Activated CD4-positive, alpha-beta T cell treated with anti-CD3 and anti-CD28 coated beads for 36 hours (primary cell): ENCODE measurements at regions not wholly inside any gene's neighbourhood (a gene's known extent, or its start where the extent isn't known, plus 50 kb on each side); places are given as distances from the start of the nearest gene placed in this dataset.
A peak's percentile ranks its signal among the peaks of the same experiment; 100 is the strongest.

Experiments
- ATAC-seq: fragments of 200-7000 bp; cut with Tn5 transposase; one replicate; pipeline ENCODE4 v1.10.0; 2021; ENCODE audit warnings: mild to moderate bottlenecking, moderate library complexity
- CTCF ChIA-PET: fragments of 350-600 bp; sonication (Branson Sonifier 250); formaldehyde crosslinking; loops from one replicate; lab custom pipeline; 2021; ENCODE audit warnings: antibody characterized with exemption; lab: Charles Lee
- POLR2A ChIA-PET: fragments of 350-600 bp; sonication (Branson Sonifier 250); formaldehyde crosslinking; loops from one replicate; lab custom pipeline; 2021; ENCODE audit warnings: antibody characterized with exemption, inconsistent platforms; lab: Charles Lee
- DNase-seq: peaks from one replicate; pipeline ENCODE4 v3.0.0-alpha.2; 2020
- H3K27ac Mint-ChIP-seq: one replicate; pipeline ENCODE4 v1.8.0; 2021; ENCODE audit warnings: mixed read lengths
- H3K27me3 Mint-ChIP-seq: one replicate; pipeline ENCODE4 v1.8.0; 2021; ENCODE audit warnings: mixed read lengths
- H3K36me3 Mint-ChIP-seq: one replicate; pipeline ENCODE4 v1.8.0; 2021; ENCODE audit warnings: low read depth, mixed read lengths
- H3K4me1 Mint-ChIP-seq: one replicate; pipeline ENCODE4 v1.8.0; 2021; ENCODE audit warnings: mixed read lengths
- H3K4me3 Mint-ChIP-seq: one replicate; pipeline ENCODE4 v1.8.0; 2021; ENCODE audit warnings: mild to moderate bottlenecking, moderate library complexity, mixed read lengths
- H3K9me3 Mint-ChIP-seq: one replicate; pipeline ENCODE4 v1.8.0; 2021; ENCODE audit warnings: low read depth, mixed read lengths
- intact Hi-C, 2 experiments: fragments of 100-400 bp; cut with DNase I in 1 of 2; cut with micrococcal nuclease in 1 of 2; formaldehyde crosslinking; loops; one replicate each; pipeline versions ENCODE4 v1.14.2 to v1.15.1; 2022 to 2024; cut with DNase I, micrococcal nuclease

DNA sequence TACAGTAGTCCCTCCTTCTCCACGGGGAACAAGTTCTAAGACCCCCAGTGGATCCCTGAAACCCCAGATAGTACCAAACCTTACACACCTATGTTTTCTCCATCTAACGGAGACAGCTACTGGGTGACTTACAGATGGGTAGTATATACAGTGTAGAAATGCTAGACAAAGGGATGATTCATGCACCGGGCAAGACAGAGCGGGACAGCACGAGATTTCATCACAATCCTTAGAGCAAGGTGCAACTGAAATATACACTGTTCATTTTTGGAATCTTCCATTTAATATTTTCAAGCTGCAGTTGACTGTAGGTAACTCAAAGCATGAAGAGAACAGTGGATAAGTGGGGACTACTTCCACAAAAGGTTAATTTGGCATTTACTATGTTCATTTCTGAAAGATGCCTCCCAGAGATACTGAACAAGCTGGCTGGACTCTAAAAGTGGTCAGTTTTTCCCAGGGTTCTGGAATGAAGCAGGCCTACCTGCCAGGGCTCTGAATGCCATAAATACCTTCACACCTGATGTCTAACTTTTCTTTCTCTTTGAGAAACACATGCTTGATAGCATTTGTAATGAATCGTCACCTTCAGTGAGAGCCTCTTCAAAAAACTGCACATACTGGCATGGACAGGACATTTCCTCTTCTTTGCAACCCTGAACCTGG lies 127.7 kb upstream of the FOXN3 start:
- peaks cover 2% of the 10 kb centered on the region for H3K9me3 Mint-ChIP-seq
- POLR2A ChIA-PET: interaction anchor here (0.6 kb wide), 1 partner anchor 71 kb away, joined by 3 read pairs; no protein-coding TSS in a partner anchor
- peaks cover 8% of the 10 kb centered on the region for H3K36me3 Mint-ChIP-seq
- H3K27ac Mint-ChIP-seq: no peak overlapping the region
- peak; percentile 49 for ATAC-seq
- peaks cover 47% of the 10 kb centered on the region for H3K4me1 Mint-ChIP-seq
- intact Hi-C loops: no loop called here
- H3K27me3 Mint-ChIP-seq: no peaks in the 10 kb centered on the region
- DNase-seq: no peak
- CTCF ChIA-PET: interaction anchor here (1.2 kb wide), 2 partner anchors 18 to 44 kb away, joined by 3 read pairs; no protein-coding TSS in a partner anchor
- H3K4me3 Mint-ChIP-seq: no peak overlapping the region

DNA sequence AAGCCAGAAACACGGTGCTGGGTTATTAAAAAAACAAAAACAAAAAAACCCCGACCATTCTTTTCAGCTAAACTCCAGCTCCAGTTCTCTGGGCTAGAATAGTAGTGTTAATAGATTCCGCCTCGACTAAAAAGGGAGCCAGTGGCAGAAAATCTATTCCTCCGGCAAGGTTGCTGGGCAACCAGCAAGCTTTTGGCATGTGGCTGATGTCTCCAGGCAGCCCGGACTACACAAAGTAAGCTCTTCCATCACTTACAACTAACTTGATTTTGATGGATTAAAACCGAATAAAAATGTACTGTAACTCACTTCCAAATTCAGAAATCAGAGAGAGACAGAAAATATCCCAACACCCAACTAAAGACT lies 126.4 kb upstream of the FOXN3 start:
- ATAC-seq: no peak
- Mint-ChIP-seq H3K4me1 (peaks cover 51% of the 10 kb centered on the region), H3K36me3 (peaks cover 13% of the 10 kb centered on the region), H3K27me3 (no peaks in the 10 kb centered on the region), H3K27ac (no peak overlapping the region), H3K9me3 (peaks cover 2% of the 10 kb centered on the region), H3K4me3 (no peak overlapping the region)
- DNase-seq: no peak
- intact Hi-C loops: no loop called here
- CTCF ChIA-PET: interaction anchor here (0.6 to 1.2 kb wide), 6 partner anchors 8 to 279 kb away, joined by 3 to 5 read pairs (median 3); no protein-coding TSS in a partner anchor
- POLR2A ChIA-PET: interaction anchor here (0.7 kb wide), 1 partner anchor 318 kb away, joined by 4 read pairs; no protein-coding TSS in a partner anchor

DNA sequence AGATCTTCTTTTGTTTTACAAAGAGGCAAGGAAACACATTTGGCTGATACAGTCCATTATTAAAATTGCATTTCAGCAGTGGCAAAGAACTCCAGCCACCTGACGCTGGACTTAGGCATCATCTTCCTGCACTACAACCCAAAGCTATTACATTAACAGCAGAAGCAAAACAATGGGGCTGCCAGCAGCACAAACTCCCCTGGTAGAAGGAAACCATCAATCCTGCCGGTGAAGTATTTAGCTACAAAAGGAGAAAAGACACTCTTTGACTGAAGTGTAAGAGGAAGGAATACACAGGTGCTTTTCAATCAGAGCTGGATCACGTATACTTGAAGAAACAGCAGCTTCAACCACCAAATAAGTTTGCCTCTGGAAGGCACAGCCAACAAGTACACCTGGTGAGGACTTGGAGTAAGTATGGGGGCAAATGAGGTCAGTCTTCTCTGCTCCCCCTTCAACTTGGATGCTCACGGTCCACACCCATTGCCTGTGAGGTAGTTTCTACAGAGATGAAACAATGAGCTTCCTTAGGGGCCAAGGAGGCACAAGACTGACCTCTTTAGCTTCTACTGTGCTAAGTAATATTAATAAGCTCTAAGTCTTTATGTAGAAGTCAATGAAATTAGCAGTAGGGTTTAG lies 125.9 kb upstream of the FOXN3 start:
- no peak overlapping the region for H3K4me3 Mint-ChIP-seq
- peaks cover 54% of the 10 kb centered on the region for H3K4me1 Mint-ChIP-seq
- ATAC-seq (no peak), DNase-seq (no peak)
- H3K36me3 Mint-ChIP-seq: peaks cover 11% of the 10 kb centered on the region
- ChIA-PET POLR2A (interaction anchor here (0.7 kb wide), 1 partner anchor 319 kb away, joined by 4 read pairs; no protein-coding TSS in a partner anchor), CTCF (interaction anchor here (0.6 to 1.2 kb wide), 8 partner anchors 8 to 474 kb away, joined by 3 to 5 read pairs (median 3); no protein-coding TSS in a partner anchor)
- intact Hi-C loops: no loop called here
- no peaks in the 10 kb centered on the region for H3K27me3 Mint-ChIP-seq
- peaks cover 2% of the 10 kb centered on the region for H3K9me3 Mint-ChIP-seq
- H3K27ac Mint-ChIP-seq: no peak overlapping the region

DNA sequence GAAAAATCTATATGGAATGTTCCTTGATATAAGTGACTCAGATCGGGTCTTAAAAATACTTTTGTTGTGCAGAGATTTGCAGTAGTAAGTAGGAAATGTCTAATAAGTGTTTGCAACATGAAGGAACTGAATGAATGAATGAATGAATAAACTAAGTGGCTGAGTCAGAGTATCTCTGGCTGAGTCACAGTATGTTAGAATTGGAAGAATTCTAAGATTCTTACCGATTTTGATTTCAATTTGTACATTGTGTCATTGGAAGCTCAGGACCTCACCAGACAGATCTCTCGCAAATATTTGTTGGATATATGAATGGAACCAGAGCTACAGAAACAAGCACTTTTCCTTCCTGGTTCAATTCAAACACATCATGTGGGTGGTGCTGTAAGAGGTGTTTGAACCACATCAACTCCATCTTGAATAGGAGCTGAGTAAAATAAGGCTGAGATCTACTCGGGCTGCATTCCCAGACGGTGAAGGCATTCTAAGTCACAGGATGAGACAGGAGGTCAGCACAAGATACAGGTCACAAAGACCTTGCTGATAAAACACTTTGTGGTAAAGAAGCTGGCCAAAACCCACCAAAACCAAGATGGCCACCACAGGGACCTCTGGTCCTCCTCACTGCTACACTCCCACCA lies 123.9 kb upstream of the FOXN3 start:
- POLR2A ChIA-PET: no interaction called here
- peaks cover 2% of the 10 kb centered on the region for H3K9me3 Mint-ChIP-seq
- CTCF ChIA-PET: interaction anchor here (0.7 kb wide), 1 partner anchor 289 kb away, joined by 3 read pairs; no protein-coding TSS in a partner anchor
- no peak overlapping the region for H3K4me3 Mint-ChIP-seq
- H3K4me1 Mint-ChIP-seq: peaks cover 57% of the 10 kb centered on the region
- ATAC-seq (no peak), DNase-seq (no peak)
- H3K27me3 Mint-ChIP-seq: no peaks in the 10 kb centered on the region
- intact Hi-C loops: no loop called here
- peaks cover 21% of the 10 kb centered on the region for H3K36me3 Mint-ChIP-seq
- H3K27ac Mint-ChIP-seq: peak overlapping the region; percentile 0

DNA sequence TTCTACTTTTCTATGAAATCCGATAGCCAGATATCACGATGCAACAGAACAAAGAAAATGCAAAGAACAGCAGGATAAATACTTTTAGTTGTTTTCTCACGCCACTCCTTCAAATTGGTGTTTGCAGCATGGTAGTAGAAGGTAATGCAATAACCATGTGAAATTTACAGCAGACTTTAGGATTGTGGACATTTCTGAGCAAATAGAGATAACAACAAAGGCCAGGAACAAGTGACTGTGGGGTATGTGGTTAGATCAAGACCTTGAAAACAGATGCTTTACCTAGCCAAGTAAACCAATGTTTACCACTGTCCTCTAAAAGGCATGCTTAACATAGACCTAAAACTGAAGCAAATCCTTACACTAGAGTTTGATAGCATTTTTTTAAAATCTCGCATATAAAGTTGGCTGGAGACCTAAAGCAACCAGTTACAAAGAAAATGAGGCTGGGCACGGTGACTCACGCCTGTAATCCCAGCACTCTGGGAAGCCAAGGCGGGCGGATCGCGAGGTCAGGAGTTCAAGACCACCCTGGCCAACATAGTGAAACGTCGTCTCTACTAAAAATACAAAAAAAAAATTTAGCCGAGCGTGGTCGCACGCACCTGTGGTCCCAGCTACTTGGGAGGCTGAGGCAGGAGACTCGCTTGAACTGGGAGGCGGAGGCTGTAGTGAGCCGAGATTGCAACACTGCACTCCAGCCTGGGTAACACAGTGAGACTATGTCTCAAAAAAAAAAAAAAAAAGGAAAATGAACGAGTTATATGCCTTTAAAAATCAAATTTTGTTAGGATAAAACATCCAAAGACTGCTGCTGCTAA lies 123.2 kb upstream of the FOXN3 start:
- Mint-ChIP-seq H3K4me1 (peaks cover 58% of the 10 kb centered on the region), H3K9me3 (peaks cover 2% of the 10 kb centered on the region), H3K4me3 (no peak overlapping the region), H3K27me3 (no peaks in the 10 kb centered on the region), H3K36me3 (peaks cover 22% of the 10 kb centered on the region), H3K27ac (peak overlapping the region; percentile 42)
- CTCF ChIA-PET: interaction anchor here (0.6 kb wide), 1 partner anchor 331 kb away, joined by 3 read pairs; no protein-coding TSS in a partner anchor
- POLR2A ChIA-PET: no interaction called here
- no peak for DNase-seq
- intact Hi-C loops: no loop called here
- ATAC-seq: no peak

DNA sequence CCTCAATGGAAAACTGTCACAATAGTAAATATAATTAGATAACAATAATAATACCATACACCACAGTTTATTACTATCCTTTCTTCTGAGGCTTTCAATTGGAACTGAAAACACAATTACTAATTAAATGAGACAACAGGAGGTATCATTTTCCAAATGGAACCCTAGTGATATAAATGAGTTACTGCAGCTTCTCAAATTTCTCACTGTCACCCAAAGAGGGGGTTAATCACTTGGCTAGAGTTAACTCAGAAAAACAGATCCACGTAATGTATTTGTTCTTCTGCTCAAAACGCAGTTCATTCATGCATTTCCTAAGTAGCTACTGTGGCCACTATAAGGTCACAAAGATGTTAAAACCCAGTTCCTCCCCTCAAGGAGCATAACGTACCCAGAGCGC lies 120.9 kb upstream of the FOXN3 start:
- H3K27ac Mint-ChIP-seq: no peak overlapping the region
- ChIA-PET POLR2A (no interaction called here), CTCF (no interaction called here)
- H3K9me3 Mint-ChIP-seq: peaks cover 2% of the 10 kb centered on the region
- ATAC-seq (peak; percentile 39), DNase-seq (no peak)
- H3K36me3 Mint-ChIP-seq: peaks cover 30% of the 10 kb centered on the region
- peaks cover 49% of the 10 kb centered on the region for H3K4me1 Mint-ChIP-seq
- no peaks in the 10 kb centered on the region for H3K27me3 Mint-ChIP-seq
- H3K4me3 Mint-ChIP-seq: no peak overlapping the region
- intact Hi-C loops: no loop called here

DNA sequence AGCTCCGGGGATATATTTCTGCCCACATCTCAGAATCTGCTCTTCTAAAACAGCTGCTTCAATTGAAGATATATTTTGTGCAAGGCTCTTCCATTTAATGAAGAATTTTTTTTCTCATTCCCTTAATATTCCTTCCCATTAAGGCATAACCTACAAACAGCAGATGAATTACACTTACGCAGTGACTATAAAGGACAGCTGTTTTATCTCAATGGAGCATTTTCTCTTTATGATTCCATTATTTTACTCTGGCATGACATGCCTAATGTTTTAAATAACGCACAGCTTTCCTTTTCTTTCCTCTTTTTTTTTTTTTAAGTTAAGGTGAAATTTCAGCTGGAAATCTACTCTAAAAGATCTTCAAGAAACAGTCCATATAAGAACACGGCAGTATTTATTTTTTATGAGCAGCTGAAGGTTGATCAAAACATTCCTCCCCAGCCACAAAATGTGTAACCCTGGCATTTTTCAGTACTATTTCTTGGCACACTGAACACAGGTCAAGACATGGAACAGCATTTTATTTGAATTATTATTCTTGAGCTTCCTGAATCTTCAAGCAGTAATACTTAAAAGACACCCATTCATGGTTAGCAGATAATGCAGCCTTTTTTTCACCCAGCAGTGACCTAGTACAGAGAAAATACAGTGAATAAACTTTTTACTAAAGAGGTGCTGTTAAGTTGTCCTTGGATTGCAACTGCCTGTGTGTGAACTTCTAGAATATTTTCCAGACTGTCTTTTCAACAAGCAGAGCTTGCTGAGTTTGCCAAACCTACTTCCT lies 118.1 kb upstream of the FOXN3 start:
- POLR2A ChIA-PET: interaction anchor here (0.5 kb wide), 1 partner anchor 9 kb away, joined by 15 read pairs; no protein-coding TSS in a partner anchor
- ATAC-seq: no peak
- Mint-ChIP-seq H3K4me1 (peaks cover 34% of the 10 kb centered on the region), H3K4me3 (no peak overlapping the region), H3K27ac (no peak overlapping the region), H3K36me3 (peaks cover 28% of the 10 kb centered on the region), H3K9me3 (no peaks in the 10 kb centered on the region), H3K27me3 (no peaks in the 10 kb centered on the region)
- CTCF ChIA-PET: interaction anchor here (0.6 to 1.0 kb wide), 4 partner anchors 8 to 275 kb away, joined by 3 to 4 read pairs (median 3); no protein-coding TSS in a partner anchor
- DNase-seq: no peak
- intact Hi-C loops: no loop called here

DNA sequence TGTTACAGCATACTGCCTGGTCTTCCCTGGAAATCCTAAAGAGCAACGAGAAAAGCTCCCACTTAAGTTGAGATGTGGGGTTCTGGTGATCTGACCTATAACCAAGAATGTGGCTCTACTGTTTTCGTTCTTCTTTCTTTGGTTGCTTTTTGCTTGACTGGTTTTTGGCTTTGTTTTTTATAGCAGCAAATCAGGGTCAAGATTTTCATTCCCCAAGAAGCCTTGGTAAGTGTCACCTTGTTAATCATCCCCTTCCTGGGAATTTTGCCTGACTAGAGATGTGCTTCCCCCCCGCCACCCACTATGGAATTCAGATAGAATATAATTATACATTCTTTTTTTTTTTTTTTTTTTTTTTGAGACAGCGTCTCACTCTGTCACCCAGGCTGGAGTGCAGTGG lies 116.7 kb upstream of the FOXN3 start:
- H3K4me3 Mint-ChIP-seq: no peak overlapping the region
- ChIA-PET POLR2A (no interaction called here), CTCF (interaction anchor here (0.6 to 1.3 kb wide), 3 partner anchors 14 to 227 kb away, joined by 3 read pairs; no protein-coding TSS in a partner anchor)
- H3K27me3 Mint-ChIP-seq: no peaks in the 10 kb centered on the region
- ATAC-seq (no peak), DNase-seq (no peak)
- no peak overlapping the region for H3K27ac Mint-ChIP-seq
- peaks cover 27% of the 10 kb centered on the region for H3K36me3 Mint-ChIP-seq
- intact Hi-C loops: no loop called here
- H3K9me3 Mint-ChIP-seq: no peaks in the 10 kb centered on the region
- H3K4me1 Mint-ChIP-seq: peaks cover 26% of the 10 kb centered on the region

DNA sequence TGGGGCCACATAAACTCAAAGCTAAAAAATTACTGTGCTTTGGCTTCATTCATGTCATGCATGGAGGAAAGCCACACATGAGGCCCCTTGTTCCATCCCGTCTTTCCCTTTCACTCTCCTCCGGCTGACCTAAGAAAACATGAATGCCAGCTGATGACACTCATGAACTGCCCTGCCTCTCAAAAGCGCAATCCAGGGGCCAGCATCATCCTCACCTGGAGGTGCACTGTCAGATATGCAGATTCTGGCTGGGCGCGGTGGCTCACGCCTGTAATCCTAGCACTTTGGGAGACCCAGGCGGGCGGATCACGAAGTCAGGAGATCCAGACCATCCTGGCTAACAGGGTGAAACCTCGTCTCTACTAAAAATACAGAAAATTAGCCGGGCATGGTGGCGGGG lies 116.1 kb upstream of the FOXN3 start:
- DNase-seq: no peak
- CTCF ChIA-PET: interaction anchor here (0.6 to 1.3 kb wide), 3 partner anchors 14 to 17 kb away, joined by 3 read pairs; no protein-coding TSS in a partner anchor
- intact Hi-C loops: no loop called here
- Mint-ChIP-seq H3K27ac (no peak overlapping the region), H3K4me1 (peaks cover 25% of the 10 kb centered on the region), H3K36me3 (peaks cover 30% of the 10 kb centered on the region), H3K9me3 (peaks cover under 1% of the 10 kb centered on the region), H3K27me3 (no peaks in the 10 kb centered on the region), H3K4me3 (no peak overlapping the region)
- POLR2A ChIA-PET: no interaction called here
- no peak for ATAC-seq

DNA sequence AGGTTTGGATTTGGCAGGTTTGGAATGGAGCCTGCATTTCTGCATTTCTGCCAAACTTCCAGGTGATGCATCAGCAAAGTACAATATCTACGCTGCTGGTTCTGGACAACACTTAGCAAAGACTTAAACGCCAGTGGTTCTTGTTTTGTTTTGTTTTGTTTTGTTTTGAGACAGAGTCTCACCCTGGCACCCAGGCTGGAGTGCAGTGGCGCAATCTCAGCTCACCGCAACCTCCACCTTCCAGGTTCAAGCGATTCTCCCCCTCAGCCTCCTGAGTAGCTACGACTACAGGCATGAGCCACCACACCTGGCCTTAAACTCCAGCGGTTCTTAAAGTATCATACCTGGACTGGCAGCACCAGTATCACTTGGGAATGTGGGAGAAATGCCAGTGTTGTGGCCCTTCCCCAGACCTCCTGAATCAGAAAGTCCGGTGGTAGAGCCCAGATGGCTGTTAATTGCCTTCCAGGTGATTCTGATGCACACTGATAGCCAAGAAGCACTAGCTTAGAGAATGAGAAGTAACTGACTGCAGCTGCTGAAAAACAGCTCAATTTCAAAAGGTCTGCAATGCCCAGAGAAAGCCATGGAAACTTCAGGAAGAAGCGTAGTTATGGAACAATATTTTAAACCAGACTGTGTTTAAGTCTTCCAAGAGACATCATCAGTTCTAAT lies 114.8 kb upstream of the FOXN3 start:
- intact Hi-C loops: no loop called here
- ChIA-PET POLR2A (no interaction called here), CTCF (interaction anchor here (1.0 kb wide), 1 partner anchor 14 kb away, joined by 3 read pairs; no protein-coding TSS in a partner anchor)
- H3K9me3 Mint-ChIP-seq: peaks cover 5% of the 10 kb centered on the region
- no peak for ATAC-seq
- no peak for DNase-seq
- no peak overlapping the region for H3K27ac Mint-ChIP-seq
- H3K4me1 Mint-ChIP-seq: peaks cover 21% of the 10 kb centered on the region
- no peak overlapping the region for H3K4me3 Mint-ChIP-seq
- no peaks in the 10 kb centered on the region for H3K27me3 Mint-ChIP-seq
- H3K36me3 Mint-ChIP-seq: peaks cover 28% of the 10 kb centered on the region
